MV-4-11 (cell line): ENCODE measurements at regions not wholly inside any gene's neighbourhood (a gene's known extent, or its start where the extent isn't known, plus 50 kb on each side); places are given as distances from the start of the nearest gene placed in this dataset.
A peak's percentile ranks its signal among the peaks of the same experiment; 100 is the strongest.

Experiments used
- DNase-seq: peaks from one replicate; lab custom pipeline; 2025; lab: John Stamatoyannopoulos, UW

DNA sequence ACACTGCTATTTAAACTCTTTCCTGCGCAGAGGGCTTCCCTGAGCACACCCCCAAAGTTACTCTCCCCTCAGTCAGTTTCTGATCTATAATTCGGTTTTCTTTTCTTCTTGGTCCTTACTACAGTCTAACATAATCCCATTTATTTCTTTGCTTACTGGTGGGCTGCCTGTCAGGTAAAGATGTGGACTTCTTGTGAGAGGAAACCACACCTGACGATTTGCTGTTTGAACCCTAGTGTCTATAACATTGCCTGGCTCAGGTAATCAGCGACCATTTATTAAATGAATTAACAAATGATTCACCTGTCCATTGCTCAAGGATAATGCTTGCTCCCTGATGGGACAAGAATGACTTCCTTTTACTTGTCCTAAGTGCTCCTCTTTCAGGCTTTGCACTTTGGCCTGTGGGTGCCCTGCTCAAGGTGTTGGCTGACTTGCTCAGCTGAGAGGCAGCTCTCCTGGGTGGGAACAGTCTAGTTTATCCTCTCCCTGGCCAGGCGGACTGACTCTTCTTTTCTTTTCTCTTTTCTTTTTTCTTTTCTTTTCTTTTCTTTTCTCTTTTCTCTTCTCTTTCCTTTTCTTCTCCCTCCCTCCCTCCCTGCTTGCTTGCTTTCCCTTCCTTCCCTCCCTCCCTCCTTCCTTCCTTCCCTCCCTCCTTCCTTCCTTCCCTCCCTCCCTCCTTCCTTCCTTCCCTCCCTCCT, 233.1 kb downstream of the BCAS1 start:
- DNase-seq = no peak

- DNase-seq = no peak
These were observed 235.6 kb downstream of the BCAS1 start for GRCh38 chr20:53834749-53835148.

DNA sequence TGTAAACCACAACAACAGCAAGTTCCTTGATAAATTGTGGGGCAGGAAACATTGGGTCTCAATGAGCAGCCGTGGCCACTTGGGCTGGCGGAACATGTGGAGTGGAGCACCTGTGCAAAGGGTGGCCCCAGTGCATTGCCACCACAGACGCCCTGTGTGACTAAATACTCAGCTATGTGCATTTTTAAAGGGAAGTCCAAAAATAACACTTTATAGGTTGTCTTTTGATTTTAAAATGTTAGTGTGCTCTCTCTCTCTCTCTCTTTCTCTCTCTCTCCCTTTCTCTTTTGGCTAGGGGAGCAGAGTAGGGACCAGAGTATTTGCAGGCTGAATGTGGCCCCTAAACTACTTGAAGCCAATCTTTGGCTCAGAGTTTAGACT, 236.3 kb downstream of the BCAS1 start:
- peak; percentile 43 for DNase-seq

DNA sequence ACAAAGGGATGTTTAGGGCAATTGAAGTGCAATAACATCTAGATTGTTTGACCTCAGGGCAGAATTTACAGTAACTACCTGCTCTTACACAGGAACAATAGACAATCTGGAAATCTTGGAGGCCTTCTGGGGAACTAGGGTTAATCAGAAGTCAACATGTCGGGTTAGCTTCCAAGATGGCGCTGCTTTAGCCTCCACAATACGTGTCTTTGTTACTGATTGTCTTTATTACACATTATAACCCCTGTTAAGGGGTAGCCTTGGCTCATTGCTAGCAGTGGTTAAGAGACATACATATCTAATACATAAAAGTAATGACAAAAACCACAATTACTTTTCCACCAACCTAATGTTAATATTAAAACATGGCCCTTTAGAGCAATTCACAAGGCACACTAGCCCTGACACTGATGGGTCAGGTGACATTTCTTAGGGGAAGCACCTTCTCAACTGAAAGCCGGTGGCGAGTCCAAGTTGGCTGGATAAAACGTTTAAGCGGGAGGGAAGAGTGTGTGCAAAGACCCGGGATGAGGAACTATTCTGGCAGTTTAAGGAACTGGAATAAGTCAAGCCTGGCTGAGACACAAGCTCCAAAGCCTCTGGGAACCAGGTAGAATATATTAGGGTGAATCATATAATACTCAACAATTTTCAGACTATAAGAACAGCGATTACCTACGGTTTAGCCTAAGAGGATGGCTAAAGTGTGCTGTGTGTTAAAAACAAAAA, 236.9 kb downstream of the BCAS1 start:
- peak; percentile 50 for DNase-seq

GRCh38 chr20:53832499-53832898, 237.9 kb downstream of the BCAS1 start:
- DNase-seq = no peak

- DNase-seq = no peak
These were observed 238.2 kb upstream of the ZNF217 start for GRCh38 chr20:53831812-53832211.

GRCh38 chr20:53831228-53831627, 237.6 kb upstream of the ZNF217 start:
- no peak for DNase-seq

GRCh38 chr20:53829724-53830521, 236.3 kb upstream of the ZNF217 start:
- DNase-seq = peak; percentile 87

DNA sequence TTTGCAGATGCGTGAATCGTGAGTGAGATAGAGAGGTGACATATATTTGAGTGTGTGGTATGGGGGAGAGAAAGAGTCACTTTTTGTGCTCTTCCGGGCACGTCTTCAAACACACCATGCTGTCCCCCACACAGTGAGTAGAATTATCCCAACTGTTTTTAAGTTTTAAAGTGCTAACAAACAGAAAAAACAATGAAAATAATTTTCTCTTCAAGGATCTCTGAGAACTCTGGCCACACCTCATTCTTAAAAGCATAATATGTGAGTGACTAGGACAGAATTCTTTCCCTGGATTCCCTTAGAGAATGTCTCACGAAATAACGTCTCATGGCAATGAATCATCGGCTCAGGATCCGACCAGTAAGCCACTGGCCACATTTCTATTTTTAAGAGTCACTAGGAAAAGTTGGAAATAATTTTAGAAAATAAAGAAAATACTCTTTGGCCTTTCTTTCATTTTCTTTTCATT, 235.7 kb upstream of the ZNF217 start:
- DNase-seq = peak; percentile 65

GRCh38 chr20:53828682-53829254, 235.1 kb upstream of the ZNF217 start:
- DNase-seq = peak; percentile 45

DNA sequence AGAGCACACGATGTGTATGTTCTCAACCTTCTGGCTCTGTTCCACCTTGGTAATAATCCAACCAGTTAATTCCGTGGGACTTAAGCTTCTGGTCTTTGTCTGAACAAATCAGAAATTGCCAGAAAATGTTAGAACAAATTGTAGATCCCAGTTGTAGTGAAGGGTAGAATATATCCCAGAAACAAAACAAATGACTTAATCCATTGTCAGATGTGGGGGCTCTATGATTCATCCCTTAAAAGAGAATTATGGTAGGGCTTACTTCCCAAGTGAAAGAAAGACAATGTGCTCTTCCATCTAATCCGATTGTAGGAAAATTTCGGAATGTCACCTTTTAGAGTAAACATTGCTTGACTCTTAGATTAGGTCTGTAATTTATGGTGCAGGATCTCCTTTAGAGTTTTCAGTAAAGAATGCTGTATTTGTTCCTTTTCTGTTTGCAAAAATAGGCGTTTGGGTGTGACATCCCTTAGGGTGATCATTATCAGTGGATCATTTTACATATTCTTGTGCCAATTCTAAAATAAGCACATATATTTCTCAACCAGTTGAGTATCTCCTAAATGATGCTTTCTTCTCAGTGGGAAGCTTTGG, 234.5 kb upstream of the ZNF217 start:
- no peak for DNase-seq

- no peak for DNase-seq
These were observed 233.9 kb upstream of the ZNF217 start for GRCh38 chr20:53827292-53828087.

- peak; percentile 78 for DNase-seq
These were observed 233.1 kb upstream of the ZNF217 start for GRCh38 chr20:53826597-53827291.

GRCh38 chr20:53826090-53826489, 232.5 kb upstream of the ZNF217 start:
- DNase-seq = no peak

DNA sequence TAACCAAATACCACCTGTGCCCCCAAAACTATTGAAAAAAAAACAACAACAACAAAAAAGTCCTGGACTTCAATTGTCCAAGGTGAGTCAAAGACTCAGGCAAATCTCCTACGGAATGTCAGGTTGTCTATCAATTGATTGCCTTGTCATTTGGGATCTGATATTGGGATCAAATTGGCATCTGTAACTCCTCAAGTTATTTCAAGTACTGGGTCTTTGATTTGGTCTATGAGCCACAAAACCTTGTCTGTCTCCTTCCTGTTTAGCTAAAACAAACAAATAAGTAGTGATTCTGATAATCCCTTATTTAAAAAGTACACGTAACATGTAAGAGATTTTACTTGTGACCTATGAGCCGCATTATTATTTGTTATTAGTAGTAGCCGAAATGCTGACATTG, 231.6 kb upstream of the ZNF217 start:
- DNase-seq = no peak

DNA sequence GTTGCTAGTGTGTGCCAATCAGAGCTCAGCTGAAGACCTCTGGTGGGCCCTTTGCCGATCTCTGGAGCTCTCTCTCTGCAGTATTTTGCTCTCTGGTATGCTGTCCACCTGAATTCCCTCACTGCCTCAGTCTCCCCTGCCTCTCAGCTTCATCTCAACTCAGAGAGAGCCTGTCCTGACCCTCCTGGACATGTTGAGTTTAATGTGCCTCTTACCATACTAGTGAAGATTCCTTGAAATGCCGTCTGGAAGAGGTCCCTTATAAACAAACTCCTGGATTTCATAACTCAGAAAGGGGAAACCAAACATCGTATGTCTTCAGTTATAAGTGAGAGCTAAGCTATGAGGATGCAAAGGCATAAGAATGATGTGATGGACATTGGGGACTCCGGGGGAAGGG, 231.1 kb upstream of the ZNF217 start:
- no peak for DNase-seq

GRCh38 chr20:53823121-53823764, 229.6 kb upstream of the ZNF217 start:
- no peak for DNase-seq

DNA sequence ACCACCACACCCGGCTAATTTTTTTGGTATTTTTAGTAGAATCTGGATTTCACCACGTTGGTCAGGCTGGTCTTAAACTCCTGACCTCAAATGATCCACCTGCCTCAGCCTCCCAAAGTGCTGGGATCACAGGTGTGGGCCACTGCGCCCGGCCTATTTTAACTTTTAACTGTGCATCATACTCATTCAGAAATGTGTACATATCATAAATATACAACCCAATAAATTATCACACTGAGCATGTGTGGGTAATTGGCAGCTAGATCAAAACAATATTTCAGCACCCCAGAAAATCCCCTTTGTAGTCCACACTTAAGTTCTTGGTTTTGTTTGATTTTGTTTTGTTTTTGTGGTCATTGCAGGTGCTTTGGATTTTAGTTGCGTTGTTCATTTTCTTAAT, 228.9 kb upstream of the ZNF217 start:
- no peak for DNase-seq

- no peak for DNase-seq
These were observed 226.4 kb upstream of the ZNF217 start for GRCh38 chr20:53819973-53820451.
